ENCODE measurements at regions not wholly inside any gene's neighbourhood (a gene's known extent, or its start where the extent isn't known, plus 50 kb on each side); places are given as distances from the start of the nearest gene placed in this dataset.
"Not testable (repeated sequence)": the region's sequence is repeated elsewhere in the genome, so short reads cannot be mapped to it uniquely, and the experiment has no call there.

GRCh38 chr15:20192982-20193929, 348.3 kb downstream of the GOLGA6L6 start:
- BruUV-seq (replicated peaks); H3K4me1 ChIP-seq (ENCODE audit: control insufficient read depth in 1 of 2, insufficient read depth in 2 of 2, low read length in 2 of 2); intact Hi-C loops (cut with micrococcal nuclease); H4K20me1 ChIP-seq (ENCODE audit: insufficient read depth); H3K9me2 ChIP-seq (ENCODE audit: insufficient read depth); H3K4me2 ChIP-seq (ENCODE audit: low read length); CTCF ChIA-PET; POLR2A ChIA-PET; H3K9me3 ChIP-seq (ENCODE audit: control insufficient read depth in 1 of 2, insufficient read depth in 1 of 2, low read depth in 1 of 2, low read length in 2 of 2); H3K9ac ChIP-seq (ENCODE audit: low read length); H3K79me2 ChIP-seq (ENCODE audit: insufficient read depth, low read length); H2AFZ ChIP-seq (ENCODE audit: low read depth, low read length, poor library complexity, severe bottlenecking); H3K4me3 ChIP-seq (replicated peaks in 1 of 2; ENCODE audit: low read depth in 1 of 2, low read length in 2 of 2); RAD21 ChIA-PET (ENCODE audit: low non-redundant PET in 1 of 2, low total read pairs in 2 of 2, uncharacterized antibody in 2 of 2, unreplicated experiment in 2 of 2); H3K36me3 ChIP-seq (ENCODE audit: control insufficient read depth in 1 of 2, insufficient read depth in 2 of 2, low read length in 2 of 2); H3K27ac ChIP-seq (ENCODE audit: low read depth, low read length); H3K27me3 ChIP-seq (ENCODE audit: insufficient read depth, low read length): not testable (repeated sequence)
- DNase-seq (ENCODE audit: low read depth, low spot score) (peak; percentile 4), ATAC-seq (peak; percentile 100)
- TF ChIP-seq, protein P1, sequence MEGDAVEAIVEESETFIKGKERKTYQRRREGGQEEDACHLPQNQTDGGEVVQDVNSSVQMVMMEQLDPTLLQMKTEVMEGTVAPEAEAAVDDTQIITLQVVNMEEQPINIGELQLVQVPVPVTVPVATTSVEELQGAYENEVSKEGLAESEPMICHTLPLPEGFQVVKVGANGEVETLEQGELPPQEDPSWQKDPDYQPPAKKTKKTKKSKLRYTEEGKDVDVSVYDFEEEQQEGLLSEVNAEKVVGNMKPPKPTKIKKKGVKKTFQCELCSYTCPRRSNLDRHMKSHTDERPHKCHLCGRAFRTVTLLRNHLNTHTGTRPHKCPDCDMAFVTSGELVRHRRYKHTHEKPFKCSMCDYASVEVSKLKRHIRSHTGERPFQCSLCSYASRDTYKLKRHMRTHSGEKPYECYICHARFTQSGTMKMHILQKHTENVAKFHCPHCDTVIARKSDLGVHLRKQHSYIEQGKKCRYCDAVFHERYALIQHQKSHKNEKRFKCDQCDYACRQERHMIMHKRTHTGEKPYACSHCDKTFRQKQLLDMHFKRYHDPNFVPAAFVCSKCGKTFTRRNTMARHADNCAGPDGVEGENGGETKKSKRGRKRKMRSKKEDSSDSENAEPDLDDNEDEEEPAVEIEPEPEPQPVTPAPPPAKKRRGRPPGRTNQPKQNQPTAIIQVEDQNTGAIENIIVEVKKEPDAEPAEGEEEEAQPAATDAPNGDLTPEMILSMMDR (IDR thresholded peaks at IDR 0.05 in 2 of 3, conservative IDR thresholded peaks at IDR 0.05 in 1 of 3; ENCODE audit: borderline replicate concordance in 1 of 3, insufficient read depth in 1 of 3, low read depth in 2 of 3, low read length in 2 of 3) = peak; percentile 9 to 56 (median 47); a peak in 4 of 6 replicates

DNA sequence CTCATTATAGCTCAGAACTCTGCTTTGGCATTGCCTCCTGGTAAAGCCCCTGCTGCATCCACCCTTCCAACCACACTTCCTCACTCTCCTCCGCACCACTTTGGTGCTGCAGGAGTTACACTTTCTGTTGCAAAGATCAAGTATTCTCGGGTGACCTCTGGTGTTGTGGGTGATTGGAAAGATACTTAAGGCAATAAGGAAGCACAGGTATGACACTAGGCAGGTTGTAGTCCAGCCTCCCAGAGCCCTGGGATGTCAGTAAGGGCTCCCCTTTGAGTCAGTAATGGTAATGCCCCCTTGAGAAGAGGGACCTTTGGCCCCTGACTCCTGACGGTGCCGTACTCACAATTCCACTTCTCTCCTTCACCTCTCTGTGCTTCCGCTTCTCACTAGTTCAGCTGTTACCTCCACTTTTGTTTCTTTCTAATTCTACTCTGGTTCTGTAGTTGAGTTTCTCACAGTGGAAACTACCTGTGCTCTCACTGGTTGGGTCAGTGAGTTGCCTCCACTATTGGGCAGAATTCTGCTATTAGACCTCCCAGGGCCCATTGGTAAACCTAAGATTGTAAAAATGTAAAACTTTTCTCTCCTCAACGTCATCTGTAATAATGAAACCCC, 350.0 kb downstream of the GOLGA6L6 start:
- BruUV-seq (replicated peaks) = not testable (repeated sequence)

DNA sequence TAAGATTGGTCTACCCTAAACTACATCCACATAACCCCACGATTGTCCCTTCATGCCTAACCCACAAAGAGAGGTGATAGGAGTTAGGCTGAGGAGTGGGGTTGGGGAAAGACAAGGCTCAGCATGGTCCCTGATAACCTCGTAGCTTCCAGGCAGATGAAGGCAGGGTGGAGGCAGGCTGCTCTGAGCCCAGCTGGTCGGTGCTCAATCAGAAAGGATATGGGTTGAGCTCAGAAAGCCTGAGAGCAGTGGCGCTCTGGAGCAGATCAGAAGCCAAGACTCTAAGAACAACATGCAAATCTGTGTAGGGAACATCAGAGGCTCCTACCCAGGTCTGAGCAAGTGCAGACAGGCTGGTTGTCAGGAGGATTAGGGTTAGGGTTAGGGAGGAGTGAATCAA, 353.0 kb downstream of the GOLGA6L6 start:
- H3K9ac ChIP-seq (ENCODE audit: low read length); H3K36me3 ChIP-seq (ENCODE audit: control insufficient read depth in 1 of 2, insufficient read depth in 2 of 2, low read length in 2 of 2); ATAC-seq: not testable (repeated sequence)

More for the DNA sequence above, 350.0 kb downstream of the GOLGA6L6 start:
- H3K9me2 ChIP-seq (ENCODE audit: insufficient read depth); H2AFZ ChIP-seq (ENCODE audit: low read depth, low read length, poor library complexity, severe bottlenecking); H3K79me2 ChIP-seq (ENCODE audit: insufficient read depth, low read length); H3K27me3 ChIP-seq (ENCODE audit: insufficient read depth, low read length); DNase-seq (ENCODE audit: low read depth, low spot score); H3K4me2 ChIP-seq (ENCODE audit: low read length); POLR2A ChIA-PET; ATAC-seq; H3K4me3 ChIP-seq (replicated peaks in 1 of 2; ENCODE audit: low read depth in 1 of 2, low read length in 2 of 2); H3K36me3 ChIP-seq (ENCODE audit: control insufficient read depth in 1 of 2, insufficient read depth in 2 of 2, low read length in 2 of 2); H3K9ac ChIP-seq (ENCODE audit: low read length); H3K27ac ChIP-seq (ENCODE audit: low read depth, low read length); RAD21 ChIA-PET (ENCODE audit: low non-redundant PET in 1 of 2, low total read pairs in 2 of 2, uncharacterized antibody in 2 of 2, unreplicated experiment in 2 of 2); H3K9me3 ChIP-seq (ENCODE audit: control insufficient read depth in 1 of 2, insufficient read depth in 1 of 2, low read depth in 1 of 2, low read length in 2 of 2); H3K4me1 ChIP-seq (ENCODE audit: control insufficient read depth in 1 of 2, insufficient read depth in 2 of 2, low read length in 2 of 2); H4K20me1 ChIP-seq (ENCODE audit: insufficient read depth); intact Hi-C loops (cut with micrococcal nuclease); CTCF ChIA-PET: not testable (repeated sequence)

More for the DNA sequence above, 353.0 kb downstream of the GOLGA6L6 start:
- DNase-seq (ENCODE audit: low read depth, low spot score); H4K20me1 ChIP-seq (ENCODE audit: insufficient read depth); CTCF ChIA-PET; H3K4me3 ChIP-seq (replicated peaks in 1 of 2; ENCODE audit: low read depth in 1 of 2, low read length in 2 of 2); H3K4me2 ChIP-seq (ENCODE audit: low read length); intact Hi-C loops (cut with micrococcal nuclease); H3K4me1 ChIP-seq (ENCODE audit: control insufficient read depth in 1 of 2, insufficient read depth in 2 of 2, low read length in 2 of 2); POLR2A ChIA-PET; H2AFZ ChIP-seq (ENCODE audit: low read depth, low read length, poor library complexity, severe bottlenecking); BruUV-seq (replicated peaks); RAD21 ChIA-PET (ENCODE audit: low non-redundant PET in 1 of 2, low total read pairs in 2 of 2, uncharacterized antibody in 2 of 2, unreplicated experiment in 2 of 2); H3K27me3 ChIP-seq (ENCODE audit: insufficient read depth, low read length); H3K9me2 ChIP-seq (ENCODE audit: insufficient read depth); H3K9me3 ChIP-seq (ENCODE audit: control insufficient read depth in 1 of 2, insufficient read depth in 1 of 2, low read depth in 1 of 2, low read length in 2 of 2); H3K79me2 ChIP-seq (ENCODE audit: insufficient read depth, low read length); H3K27ac ChIP-seq (ENCODE audit: low read depth, low read length): not testable (repeated sequence)

Data from HCT116 (cell line).